ENCODE measurements at regions not wholly inside any gene's neighbourhood (a gene's known extent, or its start where the extent isn't known, plus 50 kb on each side); places are given as distances from the start of the nearest gene placed in this dataset.

DNA sequence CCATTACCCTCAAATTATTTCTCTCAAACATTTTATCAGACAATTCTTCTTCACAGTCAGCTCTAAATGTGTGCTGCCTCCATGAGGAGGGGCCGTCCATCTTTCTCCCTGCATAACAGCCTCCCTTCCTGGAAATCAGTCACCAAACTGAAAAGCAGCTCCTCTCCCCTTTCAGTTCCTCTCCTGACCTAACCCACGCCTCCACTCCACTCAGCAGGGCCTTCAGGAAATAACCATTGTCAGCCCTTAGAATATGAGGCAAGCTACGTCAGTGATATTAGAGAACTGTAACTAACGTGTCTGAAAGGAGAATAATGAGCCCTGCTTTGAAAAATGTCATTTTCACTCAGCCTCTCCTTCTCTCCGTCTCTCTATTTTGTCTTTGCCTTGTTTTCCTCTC lies 116.2 kb downstream of the OLFM4 start:
- Histone ChIP-seq H3K27me3 (ENCODE audit: insufficient read depth, low read length) (no peaks in the 10 kb centered on the region), H3K9ac (ENCODE audit: low read depth, low read length) (no peak overlapping the region), H3K4me1 (ENCODE audit: insufficient read depth, low read length) (peaks cover 13% of the 10 kb centered on the region), H3K4me3 (ENCODE audit: low read length) (no peak overlapping the region), H3K27ac (ENCODE audit: low read depth, low read length) (no peak overlapping the region), H3K9me3 (ENCODE audit: insufficient read depth, low read depth, low read length) (no peaks in the 10 kb centered on the region), H3K36me3 (ENCODE audit: insufficient read depth, low read length) (no peaks in the 10 kb centered on the region)
- 88% methylated on average over 5 of the region's 5 CpGs for WGBS

DNA sequence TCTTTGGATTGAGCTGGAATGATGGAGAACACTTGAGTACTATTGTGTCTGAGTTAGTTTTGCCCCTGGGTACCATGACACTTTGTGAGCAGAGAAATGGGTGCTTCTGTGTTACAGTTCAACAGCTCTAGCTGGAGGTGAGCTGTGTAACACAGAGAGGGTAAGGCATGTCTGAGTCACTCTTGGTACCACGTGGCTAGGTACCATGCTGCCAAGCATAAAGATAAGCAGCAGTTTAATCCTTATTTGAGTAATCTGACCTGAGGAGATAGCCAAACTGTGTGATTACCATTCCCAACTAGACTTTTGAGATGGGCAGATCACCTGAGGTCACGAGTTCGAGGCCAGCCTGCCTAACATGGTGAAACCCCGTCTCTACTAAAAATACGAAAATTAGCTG lies 122.0 kb downstream of the OLFM4 start:
- 90% methylated on average over 5 of the region's 5 CpGs for WGBS
- no peak overlapping the region for H3K9ac ChIP-seq (ENCODE audit: low read depth, low read length)
- H3K4me1 ChIP-seq (ENCODE audit: insufficient read depth, low read length) = 0 out of 2 replicates have a peak, but pooled peaks cover 2% of the 10 kb centered on the region
- no peaks in the 10 kb centered on the region for H3K9me3 ChIP-seq (ENCODE audit: insufficient read depth, low read depth, low read length)
- H3K27me3 ChIP-seq (ENCODE audit: insufficient read depth, low read length) = peaks cover 2% of the 10 kb centered on the region; the same call in 1 of the 2 replicates
- no peak overlapping the region for H3K4me3 ChIP-seq (ENCODE audit: low read length)
- H3K27ac ChIP-seq (ENCODE audit: low read depth, low read length) = no peak overlapping the region
- H3K36me3 ChIP-seq (ENCODE audit: insufficient read depth, low read length) = no peaks in the 10 kb centered on the region

DNA sequence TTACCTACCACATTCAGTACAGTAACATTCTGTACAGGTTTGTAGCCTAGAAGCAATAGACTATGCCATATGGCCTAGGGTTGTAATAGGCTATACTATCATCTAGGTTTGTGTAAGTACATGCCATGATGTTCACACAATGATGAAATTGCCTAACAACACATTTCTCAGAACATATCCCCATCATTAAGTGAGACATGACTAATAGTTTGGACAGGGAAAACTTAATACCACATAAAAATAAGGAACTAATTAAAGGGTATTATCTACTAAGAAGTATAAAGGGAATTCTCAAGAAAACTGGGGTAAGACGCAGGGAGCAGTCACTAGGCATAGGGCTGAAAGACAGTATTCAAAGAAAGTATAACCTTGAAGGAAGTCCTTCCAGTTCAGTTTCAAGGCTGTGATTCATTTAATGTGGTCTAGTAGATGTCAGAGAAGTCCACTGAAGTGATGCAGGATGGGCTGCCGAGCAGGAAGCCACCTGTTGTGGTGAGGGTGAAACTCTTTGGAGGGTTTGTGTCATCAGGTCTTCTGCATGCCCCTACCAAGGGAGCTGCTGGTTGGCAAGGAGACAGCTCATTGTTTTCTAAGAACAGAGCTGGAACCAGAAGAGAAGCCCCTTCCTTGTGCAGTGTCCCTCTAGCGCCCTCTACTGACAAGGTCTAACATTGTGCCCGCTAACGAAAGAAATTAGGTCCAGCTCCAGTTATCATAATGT lies 122.9 kb downstream of the OLFM4 start:
- H3K9me3 ChIP-seq (ENCODE audit: insufficient read depth, low read depth, low read length) = no peaks in the 10 kb centered on the region
- no peak overlapping the region for H3K4me3 ChIP-seq (ENCODE audit: low read length)
- no peak overlapping the region for H3K27ac ChIP-seq (ENCODE audit: low read depth, low read length)
- WGBS = 26% methylated on average over 5 of the region's 5 CpGs
- no peaks in the 10 kb centered on the region for H3K36me3 ChIP-seq (ENCODE audit: insufficient read depth, low read length)
- 0 out of 2 replicates have a peak, but pooled peaks cover 2% of the 10 kb centered on the region for H3K4me1 ChIP-seq (ENCODE audit: insufficient read depth, low read length)
- H3K27me3 ChIP-seq (ENCODE audit: insufficient read depth, low read length) = peaks cover 2% of the 10 kb centered on the region; the same call in 1 of the 2 replicates
- H3K9ac ChIP-seq (ENCODE audit: low read depth, low read length) = no peak overlapping the region

DNA sequence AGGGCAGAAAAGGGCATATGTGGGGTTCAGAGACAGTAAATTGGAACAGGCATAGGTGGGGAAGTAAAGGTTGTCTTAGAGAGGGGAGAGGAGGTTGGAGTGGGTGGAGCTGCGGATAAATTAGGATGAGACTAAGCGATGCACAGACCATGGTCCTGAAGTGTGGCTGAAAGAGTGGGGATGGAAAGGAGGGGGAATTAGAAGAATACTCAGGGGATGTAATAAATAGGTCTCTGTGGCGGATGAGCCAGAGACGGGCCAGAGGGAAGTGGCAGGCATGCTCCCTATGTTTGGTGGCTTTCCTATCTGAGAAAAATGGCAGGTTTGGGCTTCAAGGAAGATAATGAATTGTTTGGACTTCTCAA lies 123.4 kb downstream of the OLFM4 start:
- H3K4me3 ChIP-seq (ENCODE audit: low read length) = no peak overlapping the region
- no peak overlapping the region for H3K9ac ChIP-seq (ENCODE audit: low read depth, low read length)

DNA sequence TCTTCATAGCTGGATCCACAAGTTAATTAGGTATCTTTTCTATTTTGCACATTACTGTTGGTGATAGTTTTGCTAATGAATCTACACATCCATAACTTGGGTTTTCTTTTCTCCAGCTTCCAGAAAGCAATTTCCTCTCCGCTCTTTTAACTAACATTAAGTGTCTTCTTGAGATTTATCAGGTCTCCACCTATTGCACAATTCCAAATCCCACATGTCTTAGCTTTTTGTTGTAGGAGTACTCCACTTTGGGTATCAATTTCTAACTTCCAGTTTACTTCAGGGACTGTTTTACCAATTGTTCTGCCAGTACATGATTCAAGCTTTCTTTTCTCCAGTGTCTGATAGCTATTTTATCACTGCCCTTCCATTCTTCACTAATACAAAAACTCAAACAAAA lies 129.6 kb downstream of the OLFM4 start:
- no peak overlapping the region for H3K9ac ChIP-seq (ENCODE audit: low read depth, low read length)
- H3K36me3 ChIP-seq (ENCODE audit: insufficient read depth, low read length) = no peaks in the 10 kb centered on the region
- H3K4me1 ChIP-seq (ENCODE audit: insufficient read depth, low read length) = peaks cover 2% of the 10 kb centered on the region; the same call in 1 of the 2 replicates
- peaks cover 2% of the 10 kb centered on the region; the same call in 1 of the 2 replicates for H3K27me3 ChIP-seq (ENCODE audit: insufficient read depth, low read length)
- no peak overlapping the region for H3K4me3 ChIP-seq (ENCODE audit: low read length)
- peaks cover 14% of the 10 kb centered on the region; the same call in 1 of the 2 replicates for H3K9me3 ChIP-seq (ENCODE audit: insufficient read depth, low read depth, low read length)
- 94% methylated on average over 1 of the region's 1 CpG for WGBS
- no peak overlapping the region for H3K27ac ChIP-seq (ENCODE audit: low read depth, low read length)

More for the DNA sequence above, 123.4 kb downstream of the OLFM4 start:
- 33% methylated on average over 4 of the region's 4 CpGs for WGBS
- no peak overlapping the region for H3K27ac ChIP-seq (ENCODE audit: low read depth, low read length)
- H3K4me1 ChIP-seq (ENCODE audit: insufficient read depth, low read length) = 0 out of 2 replicates have a peak, but pooled peaks cover 2% of the 10 kb centered on the region
- peaks cover 2% of the 10 kb centered on the region; the same call in 1 of the 2 replicates for H3K27me3 ChIP-seq (ENCODE audit: insufficient read depth, low read length)
- 0 out of 2 replicates have a peak, but pooled peaks cover 3% of the 10 kb centered on the region for H3K9me3 ChIP-seq (ENCODE audit: insufficient read depth, low read depth, low read length)
- H3K36me3 ChIP-seq (ENCODE audit: insufficient read depth, low read length) = no peaks in the 10 kb centered on the region

DNA sequence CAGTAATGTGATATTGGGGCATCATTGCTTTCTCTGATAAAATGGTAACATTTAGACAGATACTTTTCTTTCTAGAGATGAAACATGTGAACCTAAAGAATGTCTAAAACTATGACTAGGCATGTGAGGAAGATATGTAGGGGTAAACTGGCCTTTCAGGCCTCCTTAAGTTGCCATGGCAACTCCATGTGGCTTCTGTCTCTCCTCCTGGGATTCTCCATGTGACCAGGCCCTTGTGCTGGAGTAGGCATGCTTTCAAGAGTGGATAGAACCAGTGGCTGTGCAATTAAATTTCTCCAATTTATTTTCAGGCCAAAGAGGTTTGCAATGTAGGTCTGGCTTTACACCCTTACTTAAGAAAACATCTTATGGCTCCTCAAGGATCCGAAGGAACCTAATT lies 130.8 kb downstream of the OLFM4 start:
- no peak overlapping the region for H3K9ac ChIP-seq (ENCODE audit: low read depth, low read length)
- H3K4me3 ChIP-seq (ENCODE audit: low read length) = no peak overlapping the region
- H3K9me3 ChIP-seq (ENCODE audit: insufficient read depth, low read depth, low read length) = peaks cover 14% of the 10 kb centered on the region; the same call in 1 of the 2 replicates
- 96% methylated on average over 1 of the region's 1 CpG for WGBS
- H3K27me3 ChIP-seq (ENCODE audit: insufficient read depth, low read length) = no peaks in the 10 kb centered on the region
- peaks cover 2% of the 10 kb centered on the region; the same call in 1 of the 2 replicates for H3K4me1 ChIP-seq (ENCODE audit: insufficient read depth, low read length)
- H3K36me3 ChIP-seq (ENCODE audit: insufficient read depth, low read length) = no peaks in the 10 kb centered on the region
- H3K27ac ChIP-seq (ENCODE audit: low read depth, low read length) = no peak overlapping the region

DNA sequence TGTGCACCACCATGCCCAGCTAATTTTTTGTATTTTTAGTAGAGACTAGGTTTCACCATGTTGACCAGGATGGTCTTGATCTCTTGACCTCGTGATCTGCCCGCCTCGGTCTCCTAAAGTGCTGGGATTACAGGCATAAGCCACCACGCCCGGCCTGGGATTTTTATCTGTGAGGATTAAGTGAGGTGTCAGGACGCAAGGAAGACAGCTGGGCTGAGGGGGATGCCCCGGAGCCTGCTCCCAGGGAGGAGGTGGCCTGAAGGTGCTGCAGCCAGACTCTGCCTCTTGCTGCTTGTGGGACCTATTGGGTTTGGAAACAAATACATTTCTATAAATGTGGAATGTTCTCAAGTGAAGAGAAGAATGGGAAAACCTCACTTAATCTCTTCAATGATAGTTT lies 131.6 kb downstream of the OLFM4 start:
- no peak overlapping the region for H3K27ac ChIP-seq (ENCODE audit: low read depth, low read length)
- peaks cover 14% of the 10 kb centered on the region; the same call in 1 of the 2 replicates for H3K9me3 ChIP-seq (ENCODE audit: insufficient read depth, low read depth, low read length)
- H3K27me3 ChIP-seq (ENCODE audit: insufficient read depth, low read length) = no peaks in the 10 kb centered on the region
- H3K4me1 ChIP-seq (ENCODE audit: insufficient read depth, low read length) = peaks cover 7% of the 10 kb centered on the region
- no peak overlapping the region for H3K9ac ChIP-seq (ENCODE audit: low read depth, low read length)
- H3K4me3 ChIP-seq (ENCODE audit: low read length) = no peak overlapping the region
- H3K36me3 ChIP-seq (ENCODE audit: insufficient read depth, low read length) = no peaks in the 10 kb centered on the region
- 90% methylated on average over 7 of the region's 7 CpGs for WGBS

DNA sequence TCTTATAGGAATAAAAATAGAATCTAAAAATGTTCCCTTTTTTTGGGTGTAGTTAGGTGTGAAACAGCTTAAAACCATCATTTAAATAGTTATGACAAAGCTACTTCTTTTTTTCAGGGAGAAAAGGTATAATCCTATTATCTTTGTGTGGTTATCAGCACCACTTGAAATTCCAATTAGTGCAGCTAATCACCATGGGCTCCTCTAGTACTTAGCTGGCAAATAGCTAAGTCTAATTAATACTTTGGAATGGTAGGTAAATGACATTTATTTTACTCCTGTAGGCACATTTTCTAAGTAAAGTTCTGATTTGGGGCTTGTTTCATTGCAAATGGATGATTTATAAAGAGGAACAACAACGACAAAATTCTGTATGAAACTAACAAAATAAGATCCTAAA lies 132.6 kb downstream of the OLFM4 start:
- WGBS = no CpG with 5 or more reads among the region's 1 CpG
- H3K9me3 ChIP-seq (ENCODE audit: insufficient read depth, low read depth, low read length) = peaks cover 14% of the 10 kb centered on the region; the same call in 1 of the 2 replicates
- no peak overlapping the region for H3K27ac ChIP-seq (ENCODE audit: low read depth, low read length)
- H3K9ac ChIP-seq (ENCODE audit: low read depth, low read length) = no peak overlapping the region
- no peaks in the 10 kb centered on the region for H3K36me3 ChIP-seq (ENCODE audit: insufficient read depth, low read length)
- peaks cover 18% of the 10 kb centered on the region for H3K4me1 ChIP-seq (ENCODE audit: insufficient read depth, low read length)
- H3K27me3 ChIP-seq (ENCODE audit: insufficient read depth, low read length) = peaks cover 6% of the 10 kb centered on the region; the same call in 1 of the 2 replicates
- H3K4me3 ChIP-seq (ENCODE audit: low read length) = no peak overlapping the region

DNA sequence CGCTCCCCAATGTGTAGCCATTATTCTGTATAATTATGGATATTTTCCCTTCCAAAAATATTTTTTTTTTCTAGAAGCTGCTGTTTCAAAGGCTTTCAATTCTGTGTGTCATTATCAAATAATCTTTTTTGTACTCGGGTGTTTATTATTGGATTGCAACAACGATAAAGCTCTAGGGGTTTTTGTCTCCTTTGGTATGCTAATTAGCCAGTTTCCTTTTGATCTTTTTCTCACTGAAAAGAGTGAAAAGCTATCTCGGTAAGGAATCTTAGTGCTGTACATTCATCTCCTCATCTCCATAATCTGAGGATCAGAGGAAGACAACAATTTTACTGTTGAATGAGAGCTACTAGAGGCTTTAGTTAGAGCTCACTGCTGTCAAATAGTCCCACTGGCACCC lies 136.6 kb downstream of the OLFM4 start:
- H3K27ac ChIP-seq (ENCODE audit: low read depth, low read length) = no peak overlapping the region
- no peaks in the 10 kb centered on the region for H3K9me3 ChIP-seq (ENCODE audit: insufficient read depth, low read depth, low read length)
- H3K27me3 ChIP-seq (ENCODE audit: insufficient read depth, low read length) = peaks cover 6% of the 10 kb centered on the region; the same call in 1 of the 2 replicates
- H3K36me3 ChIP-seq (ENCODE audit: insufficient read depth, low read length) = no peaks in the 10 kb centered on the region
- WGBS = 18% methylated on average over 2 of the region's 4 CpGs
- peak overlapping the region; percentile 2; the same call in 1 of the 2 replicates for H3K4me3 ChIP-seq (ENCODE audit: low read length)
- no peak overlapping the region for H3K9ac ChIP-seq (ENCODE audit: low read depth, low read length)
- peaks cover 26% of the 10 kb centered on the region for H3K4me1 ChIP-seq (ENCODE audit: insufficient read depth, low read length)

DNA sequence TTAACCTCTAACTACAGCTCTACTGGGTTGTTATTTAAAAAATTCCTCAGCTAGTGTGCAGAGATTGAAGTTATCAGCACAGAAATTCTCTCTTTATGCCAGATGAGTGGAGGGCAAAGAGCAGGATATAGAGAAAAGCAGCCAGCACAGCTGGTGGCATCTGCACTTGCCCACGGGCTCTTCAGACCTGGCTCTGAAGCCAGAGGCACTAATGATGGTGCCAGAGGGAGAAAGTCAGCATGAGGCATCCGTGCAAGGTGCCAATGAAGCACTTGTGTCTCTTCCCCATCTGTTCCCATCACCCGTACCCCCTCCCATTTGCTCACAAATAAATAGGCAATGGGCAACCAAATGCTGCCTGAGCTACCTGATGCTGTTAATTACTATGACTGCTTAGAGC lies 138.9 kb downstream of the OLFM4 start:
- no peak overlapping the region for H3K4me3 ChIP-seq (ENCODE audit: low read length)
- H3K27me3 ChIP-seq (ENCODE audit: insufficient read depth, low read length) = peaks cover 6% of the 10 kb centered on the region; the same call in 1 of the 2 replicates
- WGBS = 82% methylated on average over 3 of the region's 3 CpGs
- H3K9me3 ChIP-seq (ENCODE audit: insufficient read depth, low read depth, low read length) = no peaks in the 10 kb centered on the region
- H3K36me3 ChIP-seq (ENCODE audit: insufficient read depth, low read length) = no peaks in the 10 kb centered on the region
- H3K27ac ChIP-seq (ENCODE audit: low read depth, low read length) = no peak overlapping the region
- H3K4me1 ChIP-seq (ENCODE audit: insufficient read depth, low read length) = peaks cover 31% of the 10 kb centered on the region
- H3K9ac ChIP-seq (ENCODE audit: low read depth, low read length) = no peak overlapping the region

DNA sequence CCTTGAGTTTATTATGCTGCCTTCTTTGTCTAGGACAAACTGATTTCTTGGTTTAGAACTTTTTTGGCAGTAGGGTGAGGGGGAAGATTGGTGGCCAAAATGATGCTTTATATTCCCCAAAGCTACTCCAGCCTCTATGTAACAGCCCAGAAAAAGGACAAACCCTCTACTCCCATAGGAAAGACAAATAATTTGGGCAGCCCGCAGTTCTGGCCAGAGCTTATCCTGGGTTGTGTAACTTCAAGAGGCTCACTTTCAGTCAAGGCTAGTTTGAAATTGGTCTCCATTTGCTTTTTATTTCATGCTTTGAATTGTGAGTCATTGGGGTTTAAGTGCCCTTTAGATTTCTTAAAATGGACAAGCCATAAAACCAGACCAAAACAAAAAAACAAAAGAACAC lies 142.3 kb downstream of the OLFM4 start:
- Histone ChIP-seq H3K27ac (ENCODE audit: low read depth, low read length) (no peak overlapping the region), H3K36me3 (ENCODE audit: insufficient read depth, low read length) (no peaks in the 10 kb centered on the region), H3K9ac (ENCODE audit: low read depth, low read length) (no peak overlapping the region), H3K4me3 (ENCODE audit: low read length) (no peak overlapping the region), H3K4me1 (ENCODE audit: insufficient read depth, low read length) (peaks cover 16% of the 10 kb centered on the region; the same call in 1 of the 2 replicates), H3K9me3 (ENCODE audit: insufficient read depth, low read depth, low read length) (no peaks in the 10 kb centered on the region), H3K27me3 (ENCODE audit: insufficient read depth, low read length) (peaks cover 2% of the 10 kb centered on the region; the same call in 1 of the 2 replicates)
- WGBS = 86% methylated on average over 1 of the region's 1 CpG

All from HUES64 (cell line).